K562 (cell line): ENCODE measurements at regions not wholly inside any gene's neighbourhood (a gene's known extent, or its start where the extent isn't known, plus 50 kb on each side); places are given as distances from the start of the nearest gene placed in this dataset.

ENCODE experiments used
- ATAC-seq: fragments of 200-7000 bp; cut with Tn5 transposase; 3 replicates; pipeline ENCODE4 v1.9.1; 2020; ENCODE audit warnings: moderate library complexity
- BruUV-seq: library from RNA; stranded (reverse); fragments of 400-500 nt; replicated peaks from 2 replicates; lab custom pipeline; 2021; lab: Mats Ljungman, UMichigan
- CTCF ChIA-PET: fragments of 300-600 bp; formaldehyde crosslinking; extraction: SDS; loops from one replicate; lab custom pipeline; 2021; ENCODE audit warnings: low intra/inter-chr PET ratio; lab: Yijun Ruan, JAX
- POLR2A ChIA-PET: fragments of 300-600, 350-650 bp; sonication (Branson Sonifier 250); formaldehyde crosslinking; extraction: SDS; loops from one replicate; lab custom pipeline; 2021; ENCODE audit warnings: antibody characterized with exemption, inconsistent platforms; lab: Yijun Ruan, JAX
- DNase-seq, 4 experiments: peaks; one replicate each; pipeline versions ENCODE4 v3.0.0 to v3.0.0-alpha.2; 2011 to 2018; ENCODE audit warnings: low spot score in 3 of 4, mixed read lengths in 3 of 4; ENCODE audit errors: extremely low read depth in 1 of 4
- FAIRE-seq: peaks from 2 replicates; lab custom pipeline; 2011; peaks lifted over from hg19 to GRCh38; lab: Jason Lieb, UNC
- H2AFZ ChIP-seq: 2 replicates; pipeline ENCODE4 v1.6.0; 2011; ENCODE audit warnings: low read depth, low read length, control low read depth, inconsistent platforms
- H3K27ac ChIP-seq: fragments of 200-600 bp; 3 replicates; pipeline ENCODE4 v1.8.0; 2011; ENCODE audit warnings: low read depth, mild to moderate bottlenecking, control low read depth, inconsistent platforms, low read length, moderate library complexity, mixed read lengths; ENCODE audit errors: extremely low read depth
- H3K27me3 ChIP-seq, 2 experiments: fragments of 300-600 bp in 1 of 2; 2 replicates in 1 of 2; 3 replicates in 1 of 2; pipeline versions ENCODE4 v1.6.0 to v1.8.0; 2011; ENCODE audit warnings: inconsistent platforms in 2 of 2, low read length in 2 of 2, mild to moderate bottlenecking in 1 of 2, mixed read lengths in 1 of 2, moderate library complexity in 1 of 2; ENCODE audit not compliant: control insufficient read depth in 2 of 2, insufficient read depth in 2 of 2
- H3K36me3 ChIP-seq: fragments of 300-600 bp; 3 replicates; pipeline ENCODE4 v1.8.0; 2011; ENCODE audit warnings: mild to moderate bottlenecking, low read length, inconsistent platforms; ENCODE audit not compliant: control insufficient read depth, insufficient read depth
- H3K4me1 ChIP-seq, 2 experiments: fragments of 200-600 bp in 1 of 2; replicated peaks in 1 of 2; 2 replicates in 1 of 2; 3 replicates in 1 of 2; pipeline versions ENCODE4 v1.5.1 to v1.8.0; 2011; ENCODE audit warnings: inconsistent platforms in 2 of 2, low read length in 2 of 2, mild to moderate bottlenecking in 1 of 2, mixed read lengths in 1 of 2, moderate library complexity in 1 of 2; ENCODE audit not compliant: control insufficient read depth in 2 of 2, insufficient read depth in 2 of 2
- H3K4me2 ChIP-seq: 2 replicates; pipeline ENCODE4 v1.6.1; 2011; ENCODE audit warnings: low read length, control low read depth, inconsistent platforms, mixed read lengths; ENCODE audit not compliant: insufficient read depth
- H3K4me3 ChIP-seq: fragments of 200-600 bp; sonication (generic), shearing (Covaris generic); 2 replicates; pipeline ENCODE4 v1.5.1; 2016; ENCODE audit warnings: control low read depth, inconsistent platforms
- H3K79me2 ChIP-seq: fragments of 200-600 bp; 3 replicates; pipeline ENCODE4 v1.8.0; 2011; ENCODE audit warnings: low read length, inconsistent platforms; ENCODE audit not compliant: control insufficient read depth, insufficient read depth
- H3K9ac ChIP-seq, 2 experiments: 2 replicates each; pipeline versions ENCODE4 v1.6.0 to v1.6.1; 2011; ENCODE audit warnings: low read depth in 2 of 2, low read length in 2 of 2, control low read depth in 1 of 2, inconsistent platforms in 1 of 2, mild to moderate bottlenecking in 1 of 2, mixed read lengths in 1 of 2; ENCODE audit not compliant: insufficient read depth in 1 of 2
- H3K9me1 ChIP-seq: one replicate; pipeline ENCODE4 v1.6.0; 2011; ENCODE audit warnings: inconsistent platforms, mild to moderate bottlenecking, low read length, moderate library complexity; ENCODE audit not compliant: control insufficient read depth, insufficient read depth
- H3K9me3 ChIP-seq: replicated peaks from 2 replicates; pipeline ENCODE4 v1.5.1; 2011; ENCODE audit warnings: low read depth, low read length, inconsistent platforms; ENCODE audit not compliant: control insufficient read depth, insufficient read depth
- H4K20me1 ChIP-seq: replicated peaks from 2 replicates; pipeline ENCODE4 v1.6.1; 2011; ENCODE audit warnings: low read length, inconsistent platforms, mixed read lengths; ENCODE audit not compliant: control insufficient read depth, insufficient read depth
- CBX1 ChIP-seq: sonication (generic); IDR thresholded peaks from 2 replicates; pipeline ENCODE4 v1.6.1; 2016; ENCODE audit warnings: antibody characterized with exemption, low read depth, mild to moderate bottlenecking
- CBX3 ChIP-seq, 2 experiments: IDR thresholded peaks; 1 replicate in 1 of 2; 2 replicates in 1 of 2; pipeline ENCODE4 v1.6.1; 2012; ENCODE audit warnings: inconsistent platforms in 2 of 2, low read length in 2 of 2, borderline replicate concordance in 1 of 2, control low read depth in 1 of 2
- ERF ChIP-seq: fragments of 450-650 bp; formaldehyde crosslinking; IDR thresholded peaks from 2 replicates; pipeline ENCODE4 v1.4.0; 2020; ENCODE audit warnings: mild to moderate bottlenecking, mixed read lengths
- ESRRA ChIP-seq: fragments of 450-650 bp; IDR thresholded peaks from 2 replicates; pipeline ENCODE4 v1.6.1; 2014; ENCODE audit warnings: low read depth, mild to moderate bottlenecking, moderate library complexity, borderline replicate concordance
- GABPB1 ChIP-seq: sonication (generic); formaldehyde crosslinking; IDR thresholded peaks from 2 replicates; pipeline ENCODE4 v1.8.0; 2022; ENCODE audit warnings: mild to moderate bottlenecking, missing genetic modification reagents
- NR2F6 ChIP-seq: fragments of 450-650 bp; formaldehyde crosslinking; IDR thresholded peaks from 2 replicates; pipeline ENCODE4 v1.4.0; 2020; ENCODE audit warnings: mild to moderate bottlenecking
- RB1 ChIP-seq: fragments of 450-650 bp; IDR thresholded peaks from 2 replicates; pipeline ENCODE4 v1.6.1; 2017; ENCODE audit warnings: low read depth, mild to moderate bottlenecking
- TEAD2 ChIP-seq: fragments of 450-650 bp; IDR thresholded peaks from 2 replicates; pipeline ENCODE4 v1.6.1; 2016; ENCODE audit warnings: missing genetic modification characterization, control low read depth, missing compliant biosample characterization
- ZNF274 ChIP-seq: IDR thresholded peaks from 2 replicates; pipeline ENCODE4 v1.6.1; 2011; ENCODE audit warnings: low read depth, mild to moderate bottlenecking, low read length, moderate library complexity, borderline replicate concordance
- WGBS: fragments of 100-300 bp; shearing (Covaris generic); methylation state at CpG from one replicate; pipeline ENCODE4 v1.1.6; 2016; ENCODE audit warnings: low coverage, mixed read lengths; ENCODE audit not compliant: insufficient coverage; ENCODE audit errors: missing lambda C conversion rate; 5-methylcytosine and 5-hydroxymethylcytosine counted together
- in situ Hi-C: fragments of 300-500 bp; cut with MboI; formaldehyde crosslinking; loops from 4 replicates; pipeline ENCODE4 v1.15.0; 2018; ENCODE audit warnings: inconsistent platforms, mixed read lengths
- intact Hi-C: fragments of 100-400 bp; cut with micrococcal nuclease; formaldehyde crosslinking; loops from 2 replicates; pipeline ENCODE4 v1.14.2; 2022
- TF ChIP-seq, protein P1 (sequence below), 2 experiments: fragments of 450-650 bp in 1 of 2; IDR thresholded peaks; 2 replicates each; pipeline ENCODE4 v1.6.1; 2011 to 2017; ENCODE audit warnings: low read depth in 2 of 2, antibody characterized with exemption in 1 of 2, borderline replicate concordance in 1 of 2, low read length in 1 of 2, mild to moderate bottlenecking in 1 of 2, mixed read lengths in 1 of 2; ENCODE audit not compliant: control insufficient read depth in 1 of 2
- TF ChIP-seq, protein P2 (sequence below): sonication (generic); formaldehyde crosslinking; IDR thresholded peaks from 2 replicates; pipeline ENCODE4 v1.8.0; 2022; ENCODE audit warnings: missing genetic modification reagents, mild to moderate bottlenecking, borderline replicate concordance
- TF ChIP-seq, protein P3 (sequence below): fragments of 450-650 bp; IDR thresholded peaks from 2 replicates; pipeline ENCODE4 v1.6.1; 2014; ENCODE audit warnings: low read depth, mild to moderate bottlenecking, moderate library complexity, borderline replicate concordance
- TF ChIP-seq, protein P4 (sequence below): fragments of 250-450 bp; sonication (Bioruptor Pico); IDR thresholded peaks from 2 replicates; pipeline ENCODE4 v1.8.0; 2021; ENCODE audit warnings: moderate library complexity, mild to moderate bottlenecking, inconsistent platforms
- TF ChIP-seq, protein P5 (sequence below): fragments of 450-650 bp; IDR thresholded peaks from 2 replicates; pipeline ENCODE4 v1.7.0; 2016; ENCODE audit warnings: borderline replicate concordance

DNA sequence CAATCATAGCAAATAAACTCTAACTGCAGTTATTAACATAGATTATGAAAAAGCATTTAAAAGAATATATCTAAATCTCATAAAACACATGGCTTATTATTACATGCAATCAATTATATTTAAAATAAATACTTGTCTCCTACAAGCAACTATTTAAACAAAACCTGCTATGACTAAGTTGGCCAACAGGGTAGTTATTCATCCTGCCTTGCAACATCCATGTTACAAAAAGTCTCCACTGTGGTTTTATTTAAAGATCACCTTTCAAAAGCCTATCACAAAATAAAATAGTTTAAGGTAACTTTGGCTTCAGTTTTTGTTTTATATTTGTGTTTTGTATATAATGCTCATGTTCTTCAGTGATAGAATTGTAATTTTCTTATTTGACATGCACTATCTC is 1127.0 kb upstream of the MAP3K7 start (continued):
- TF ChIP-seq, protein P1, sequence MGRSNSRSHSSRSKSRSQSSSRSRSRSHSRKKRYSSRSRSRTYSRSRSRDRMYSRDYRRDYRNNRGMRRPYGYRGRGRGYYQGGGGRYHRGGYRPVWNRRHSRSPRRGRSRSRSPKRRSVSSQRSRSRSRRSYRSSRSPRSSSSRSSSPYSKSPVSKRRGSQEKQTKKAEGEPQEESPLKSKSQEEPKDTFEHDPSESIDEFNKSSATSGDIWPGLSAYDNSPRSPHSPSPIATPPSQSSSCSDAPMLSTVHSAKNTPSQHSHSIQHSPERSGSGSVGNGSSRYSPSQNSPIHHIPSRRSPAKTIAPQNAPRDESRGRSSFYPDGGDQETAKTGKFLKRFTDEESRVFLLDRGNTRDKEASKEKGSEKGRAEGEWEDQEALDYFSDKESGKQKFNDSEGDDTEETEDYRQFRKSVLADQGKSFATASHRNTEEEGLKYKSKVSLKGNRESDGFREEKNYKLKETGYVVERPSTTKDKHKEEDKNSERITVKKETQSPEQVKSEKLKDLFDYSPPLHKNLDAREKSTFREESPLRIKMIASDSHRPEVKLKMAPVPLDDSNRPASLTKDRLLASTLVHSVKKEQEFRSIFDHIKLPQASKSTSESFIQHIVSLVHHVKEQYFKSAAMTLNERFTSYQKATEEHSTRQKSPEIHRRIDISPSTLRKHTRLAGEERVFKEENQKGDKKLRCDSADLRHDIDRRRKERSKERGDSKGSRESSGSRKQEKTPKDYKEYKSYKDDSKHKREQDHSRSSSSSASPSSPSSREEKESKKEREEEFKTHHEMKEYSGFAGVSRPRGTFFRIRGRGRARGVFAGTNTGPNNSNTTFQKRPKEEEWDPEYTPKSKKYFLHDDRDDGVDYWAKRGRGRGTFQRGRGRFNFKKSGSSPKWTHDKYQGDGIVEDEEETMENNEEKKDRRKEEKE (IDR thresholded peaks at IDR 0.05; ENCODE audit: borderline replicate concordance in 1 of 2, control insufficient read depth in 1 of 2, low read depth in 2 of 2, low read length in 1 of 2) = no peak
- no peak for TF ChIP-seq GABPB1 (CRISPR knock-in tag)
- no peak for TF ChIP-seq CBX1
- no peak for TF ChIP-seq TEAD2 (tag)
- TF ChIP-seq, protein P2, sequence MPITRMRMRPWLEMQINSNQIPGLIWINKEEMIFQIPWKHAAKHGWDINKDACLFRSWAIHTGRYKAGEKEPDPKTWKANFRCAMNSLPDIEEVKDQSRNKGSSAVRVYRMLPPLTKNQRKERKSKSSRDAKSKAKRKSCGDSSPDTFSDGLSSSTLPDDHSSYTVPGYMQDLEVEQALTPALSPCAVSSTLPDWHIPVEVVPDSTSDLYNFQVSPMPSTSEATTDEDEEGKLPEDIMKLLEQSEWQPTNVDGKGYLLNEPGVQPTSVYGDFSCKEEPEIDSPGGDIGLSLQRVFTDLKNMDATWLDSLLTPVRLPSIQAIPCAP (CRISPR knock-in tag) = no peak
- TF ChIP-seq ESRRA = no peak

DNA sequence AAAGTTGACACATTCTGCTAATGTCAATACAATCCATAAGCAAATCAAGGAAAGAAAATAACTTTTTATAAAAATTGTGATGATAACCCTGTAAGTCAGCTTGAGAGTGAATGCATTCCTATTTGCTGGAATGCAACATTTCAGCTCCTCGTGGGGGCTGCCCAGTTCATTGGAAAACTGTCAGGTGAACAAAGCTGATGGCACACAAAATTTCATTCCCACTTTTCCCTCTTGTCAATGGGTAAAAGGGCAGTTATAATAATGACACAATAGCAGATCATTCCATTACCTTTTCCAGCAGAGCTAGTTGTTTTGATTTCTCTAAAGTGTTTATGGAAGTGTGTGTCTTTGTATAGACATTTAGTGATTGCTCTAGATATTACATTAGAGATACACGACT is 1124.6 kb upstream of the MAP3K7 start:
- no peaks in the 10 kb centered on the region for H3K36me3 ChIP-seq
- H3K27ac ChIP-seq = no peak overlapping the region
- no peaks in the 10 kb centered on the region for H4K20me1 ChIP-seq
- H3K9me3 ChIP-seq = peaks cover 2% of the 10 kb centered on the region
- H2AFZ ChIP-seq = no peak overlapping the region
- no peaks in the 10 kb centered on the region for H3K4me1 ChIP-seq
- FAIRE-seq (no peak), DNase-seq (no peak), ATAC-seq (no peak)
- no TSS peak for BruUV-seq
- ChIA-PET CTCF (no interaction called here), POLR2A (no interaction called here)
- no peak overlapping the region for H3K4me2 ChIP-seq
- no peaks in the 10 kb centered on the region for H3K27me3 ChIP-seq
- WGBS = 0% methylated on average over 2 of the region's 2 CpGs
- in situ Hi-C loops (no loop called here), intact Hi-C loops (no loop called here)
- H3K4me3 ChIP-seq = no peak overlapping the region
- no peak overlapping the region for H3K9ac ChIP-seq
- H3K9me1 ChIP-seq = no peaks in the 10 kb centered on the region
- H3K79me2 ChIP-seq = no peaks in the 10 kb centered on the region
- TF ChIP-seq RB1 = no peak
- no peak for TF ChIP-seq CBX1
- TF ChIP-seq, protein P3, sequence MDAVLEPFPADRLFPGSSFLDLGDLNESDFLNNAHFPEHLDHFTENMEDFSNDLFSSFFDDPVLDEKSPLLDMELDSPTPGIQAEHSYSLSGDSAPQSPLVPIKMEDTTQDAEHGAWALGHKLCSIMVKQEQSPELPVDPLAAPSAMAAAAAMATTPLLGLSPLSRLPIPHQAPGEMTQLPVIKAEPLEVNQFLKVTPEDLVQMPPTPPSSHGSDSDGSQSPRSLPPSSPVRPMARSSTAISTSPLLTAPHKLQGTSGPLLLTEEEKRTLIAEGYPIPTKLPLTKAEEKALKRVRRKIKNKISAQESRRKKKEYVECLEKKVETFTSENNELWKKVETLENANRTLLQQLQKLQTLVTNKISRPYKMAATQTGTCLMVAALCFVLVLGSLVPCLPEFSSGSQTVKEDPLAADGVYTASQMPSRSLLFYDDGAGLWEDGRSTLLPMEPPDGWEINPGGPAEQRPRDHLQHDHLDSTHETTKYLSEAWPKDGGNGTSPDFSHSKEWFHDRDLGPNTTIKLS = no peak
- TF ChIP-seq, protein P4, sequence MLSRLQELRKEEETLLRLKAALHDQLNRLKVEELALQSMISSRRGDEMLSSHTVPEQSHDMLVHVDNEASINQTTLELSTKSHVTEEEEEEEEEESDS (CRISPR knock-in tag) = no peak
- no peak for TF ChIP-seq ZNF274
- TF ChIP-seq, protein P5, sequence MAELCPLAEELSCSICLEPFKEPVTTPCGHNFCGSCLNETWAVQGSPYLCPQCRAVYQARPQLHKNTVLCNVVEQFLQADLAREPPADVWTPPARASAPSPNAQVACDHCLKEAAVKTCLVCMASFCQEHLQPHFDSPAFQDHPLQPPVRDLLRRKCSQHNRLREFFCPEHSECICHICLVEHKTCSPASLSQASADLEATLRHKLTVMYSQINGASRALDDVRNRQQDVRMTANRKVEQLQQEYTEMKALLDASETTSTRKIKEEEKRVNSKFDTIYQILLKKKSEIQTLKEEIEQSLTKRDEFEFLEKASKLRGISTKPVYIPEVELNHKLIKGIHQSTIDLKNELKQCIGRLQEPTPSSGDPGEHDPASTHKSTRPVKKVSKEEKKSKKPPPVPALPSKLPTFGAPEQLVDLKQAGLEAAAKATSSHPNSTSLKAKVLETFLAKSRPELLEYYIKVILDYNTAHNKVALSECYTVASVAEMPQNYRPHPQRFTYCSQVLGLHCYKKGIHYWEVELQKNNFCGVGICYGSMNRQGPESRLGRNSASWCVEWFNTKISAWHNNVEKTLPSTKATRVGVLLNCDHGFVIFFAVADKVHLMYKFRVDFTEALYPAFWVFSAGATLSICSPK = no peak
- no peak for TF ChIP-seq CBX3 (IDR thresholded peaks at IDR 0.05; ENCODE audit: borderline replicate concordance in 1 of 2, low read length in 2 of 2)
- no peak for TF ChIP-seq NR2F6 (CRISPR knock-in tag)
- TF ChIP-seq ERF (CRISPR knock-in tag) = no peak
